ENCODE measurements at regions not wholly inside any gene's neighbourhood (a gene's known extent, or its start where the extent isn't known, plus 50 kb on each side); places are given as distances from the start of the nearest gene placed in this dataset.

GRCh38 chr6:44721954-44722578 lies 334.6 kb downstream of the CDC5L start:
- Mint-ChIP-seq H3K36me3 (ENCODE audit: low read depth) (no peaks in the 10 kb centered on the region), H3K4me1 (ENCODE audit: low read depth) (peaks cover 5% of the 10 kb centered on the region), H3K4me3 (no peak overlapping the region), H3K27me3 (peaks cover 1% of the 10 kb centered on the region), H3K27ac (no peak overlapping the region), H3K9me3 (no peaks in the 10 kb centered on the region)
- intact Hi-C loops (cut with micrococcal nuclease) = no loop called here

GRCh38 chr6:44722736-44723135 lies 335.2 kb downstream of the CDC5L start:
- Mint-ChIP-seq H3K9me3 (no peaks in the 10 kb centered on the region), H3K4me1 (ENCODE audit: low read depth) (peaks cover 5% of the 10 kb centered on the region), H3K4me3 (no peak overlapping the region), H3K36me3 (ENCODE audit: low read depth) (no peaks in the 10 kb centered on the region), H3K27ac (no peak overlapping the region), H3K27me3 (peaks cover 1% of the 10 kb centered on the region)
- intact Hi-C loops (cut with micrococcal nuclease) = no loop called here

DNA sequence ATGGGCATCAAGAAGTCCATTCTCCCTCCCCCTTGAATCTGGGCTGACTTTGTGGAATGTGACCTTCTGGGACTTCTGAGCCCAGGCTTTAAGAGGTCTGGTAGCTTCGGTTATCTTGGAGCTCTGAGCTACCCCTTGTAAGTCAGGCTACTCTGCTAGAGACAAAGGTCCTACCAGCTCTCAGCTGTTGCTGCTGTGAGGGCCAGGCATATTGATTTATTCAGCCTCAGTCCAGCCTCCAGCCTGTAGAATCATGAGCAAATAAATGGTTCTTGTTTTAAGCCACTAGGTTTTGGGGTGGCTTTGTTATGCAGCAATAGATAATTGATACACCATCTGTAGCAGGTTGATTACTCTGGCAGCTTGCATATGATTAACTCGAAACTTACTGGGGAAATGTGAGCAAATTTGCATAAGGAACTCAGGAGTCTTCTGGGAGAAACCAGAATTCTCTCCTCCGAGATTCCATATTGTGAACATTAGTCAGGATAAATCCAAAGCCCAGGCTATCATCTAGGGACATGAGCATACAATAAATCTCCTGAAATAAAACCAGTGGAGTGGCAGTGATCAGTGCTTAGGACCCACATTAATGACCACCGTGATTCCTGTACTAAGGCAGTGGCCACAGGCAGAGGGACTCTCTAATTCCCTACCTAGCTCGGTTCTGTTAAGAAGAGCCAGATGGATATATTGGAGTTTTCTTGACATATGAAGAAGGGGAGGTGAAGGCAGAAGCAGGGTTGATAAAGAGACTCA lies 336.1 kb downstream of the CDC5L start:
- Mint-ChIP-seq H3K4me3 (no peak overlapping the region), H3K27ac (no peak overlapping the region), H3K27me3 (peaks cover 1% of the 10 kb centered on the region), H3K9me3 (no peaks in the 10 kb centered on the region), H3K4me1 (ENCODE audit: low read depth) (peaks cover 5% of the 10 kb centered on the region), H3K36me3 (ENCODE audit: low read depth) (no peaks in the 10 kb centered on the region)
- intact Hi-C loops (cut with micrococcal nuclease) = no loop called here

GRCh38 chr6:44725070-44725469 lies 337.6 kb downstream of the CDC5L start:
- intact Hi-C loops (cut with micrococcal nuclease) = no loop called here
- H3K27ac Mint-ChIP-seq = no peak overlapping the region
- no peaks in the 10 kb centered on the region for H3K36me3 Mint-ChIP-seq (ENCODE audit: low read depth)
- no peak overlapping the region for H3K4me3 Mint-ChIP-seq
- H3K9me3 Mint-ChIP-seq = no peaks in the 10 kb centered on the region
- peaks cover 5% of the 10 kb centered on the region for H3K4me1 Mint-ChIP-seq (ENCODE audit: low read depth)
- H3K27me3 Mint-ChIP-seq = no peaks in the 10 kb centered on the region

- Mint-ChIP-seq H3K36me3 (ENCODE audit: low read depth) (no peaks in the 10 kb centered on the region), H3K4me1 (ENCODE audit: low read depth) (peaks cover 5% of the 10 kb centered on the region), H3K9me3 (no peaks in the 10 kb centered on the region), H3K4me3 (no peak overlapping the region), H3K27me3 (no peaks in the 10 kb centered on the region), H3K27ac (no peak overlapping the region)
- intact Hi-C loops (cut with micrococcal nuclease) = no loop called here
Measured at GRCh38 chr6:44727651-44728630, 340.4 kb downstream of the CDC5L start.

DNA sequence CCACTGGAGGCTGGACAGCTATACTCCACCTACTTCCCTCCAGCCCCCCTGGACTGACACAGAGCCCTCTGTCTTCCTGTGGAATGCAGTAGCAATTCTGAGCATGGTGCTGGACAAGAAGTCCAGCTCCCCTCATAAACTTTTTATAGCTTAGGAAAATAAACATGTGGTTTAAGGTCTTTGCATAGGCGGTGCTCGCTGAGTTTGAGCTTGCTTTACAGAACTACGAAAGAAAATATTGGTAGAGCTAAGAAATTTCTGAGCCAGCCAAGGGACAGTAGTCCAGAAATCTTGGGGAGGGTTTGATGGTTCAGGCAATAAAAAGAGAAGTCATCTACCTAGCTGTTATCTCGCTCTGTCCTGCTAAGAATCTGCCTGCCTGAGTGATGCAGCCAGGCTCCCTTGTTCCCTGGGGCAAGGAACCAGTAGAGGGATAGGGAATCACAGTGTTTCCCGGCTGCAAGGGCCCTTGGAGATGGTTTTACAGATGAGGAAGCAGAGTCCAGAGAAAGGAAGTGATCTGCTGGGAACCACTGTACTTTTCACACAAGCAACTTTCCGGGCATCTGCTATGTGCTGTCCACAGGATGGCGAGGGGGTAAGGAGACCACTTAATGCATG lies 343.4 kb downstream of the CDC5L start:
- Mint-ChIP-seq H3K9me3 (no peaks in the 10 kb centered on the region), H3K4me1 (ENCODE audit: low read depth) (no peaks in the 10 kb centered on the region), H3K36me3 (ENCODE audit: low read depth) (no peaks in the 10 kb centered on the region), H3K27me3 (no peaks in the 10 kb centered on the region), H3K4me3 (no peak overlapping the region), H3K27ac (no peak overlapping the region)
- intact Hi-C loops (cut with micrococcal nuclease) = no loop called here

- intact Hi-C loops (cut with micrococcal nuclease) = no loop called here
- Mint-ChIP-seq H3K4me1 (ENCODE audit: low read depth) (no peaks in the 10 kb centered on the region), H3K9me3 (no peaks in the 10 kb centered on the region), H3K36me3 (ENCODE audit: low read depth) (no peaks in the 10 kb centered on the region), H3K27me3 (no peaks in the 10 kb centered on the region), H3K27ac (no peak overlapping the region), H3K4me3 (no peak overlapping the region)
Measured at GRCh38 chr6:44731485-44732095, 344.1 kb downstream of the CDC5L start.

DNA sequence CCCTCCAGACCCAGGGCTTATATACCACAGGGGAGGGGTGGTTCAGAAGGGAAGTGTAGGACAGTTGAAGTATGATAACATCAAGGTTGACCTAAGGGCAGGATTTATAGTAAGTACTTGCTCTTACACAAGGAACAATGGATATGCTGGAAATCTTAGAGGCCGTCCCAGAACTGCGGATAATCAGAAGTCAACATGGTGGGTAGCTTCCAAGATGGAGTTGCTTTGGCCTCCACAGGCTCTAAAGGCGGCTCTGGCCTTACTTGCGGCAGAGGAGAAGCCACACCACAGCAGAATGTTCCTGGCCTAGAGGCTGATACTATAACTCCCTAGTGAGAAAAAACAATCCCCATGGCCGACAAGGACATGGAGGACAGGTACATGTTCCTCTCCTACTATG lies 344.7 kb downstream of the CDC5L start:
- no peaks in the 10 kb centered on the region for H3K9me3 Mint-ChIP-seq

GRCh38 chr6:44733126-44733525 lies 345.6 kb downstream of the CDC5L start:
- H3K9me3 Mint-ChIP-seq = no peaks in the 10 kb centered on the region
- peaks cover 6% of the 10 kb centered on the region for H3K4me1 Mint-ChIP-seq (ENCODE audit: low read depth)
- H3K4me3 Mint-ChIP-seq = no peak overlapping the region
- no peaks in the 10 kb centered on the region for H3K36me3 Mint-ChIP-seq (ENCODE audit: low read depth)
- no peaks in the 10 kb centered on the region for H3K27me3 Mint-ChIP-seq
- no peak overlapping the region for H3K27ac Mint-ChIP-seq
- intact Hi-C loops (cut with micrococcal nuclease) = no loop called here

More for the DNA sequence above, 344.7 kb downstream of the CDC5L start:
- H3K4me3 Mint-ChIP-seq = no peak overlapping the region
- no peak overlapping the region for H3K27ac Mint-ChIP-seq
- intact Hi-C loops (cut with micrococcal nuclease) = no loop called here
- no peaks in the 10 kb centered on the region for H3K27me3 Mint-ChIP-seq
- H3K36me3 Mint-ChIP-seq (ENCODE audit: low read depth) = no peaks in the 10 kb centered on the region
- no peaks in the 10 kb centered on the region for H3K4me1 Mint-ChIP-seq (ENCODE audit: low read depth)

GRCh38 chr6:44733868-44734267 lies 346.4 kb downstream of the CDC5L start:
- H3K4me3 Mint-ChIP-seq = no peak overlapping the region
- no peaks in the 10 kb centered on the region for H3K36me3 Mint-ChIP-seq (ENCODE audit: low read depth)

GRCh38 chr6:44734886-44735629 lies 347.6 kb downstream of the CDC5L start:
- H3K9me3 Mint-ChIP-seq = no peaks in the 10 kb centered on the region
- no peak overlapping the region for H3K27ac Mint-ChIP-seq
- no peaks in the 10 kb centered on the region for H3K27me3 Mint-ChIP-seq
- H3K4me3 Mint-ChIP-seq = no peak overlapping the region
- peaks cover 8% of the 10 kb centered on the region for H3K4me1 Mint-ChIP-seq (ENCODE audit: low read depth)
- H3K36me3 Mint-ChIP-seq (ENCODE audit: low read depth) = no peaks in the 10 kb centered on the region
- intact Hi-C loops (cut with micrococcal nuclease) = no loop called here

More at GRCh38 chr6:44733868-44734267, 346.4 kb downstream of the CDC5L start:
- Mint-ChIP-seq H3K4me1 (ENCODE audit: low read depth) (peaks cover 8% of the 10 kb centered on the region), H3K9me3 (no peaks in the 10 kb centered on the region), H3K27ac (no peak overlapping the region), H3K27me3 (no peaks in the 10 kb centered on the region)
- intact Hi-C loops (cut with micrococcal nuclease) = no loop called here

- Mint-ChIP-seq H3K27ac (no peak overlapping the region), H3K4me1 (ENCODE audit: low read depth) (peaks cover 8% of the 10 kb centered on the region), H3K9me3 (no peaks in the 10 kb centered on the region), H3K36me3 (ENCODE audit: low read depth) (no peaks in the 10 kb centered on the region), H3K27me3 (no peaks in the 10 kb centered on the region), H3K4me3 (no peak overlapping the region)
- intact Hi-C loops (cut with micrococcal nuclease) = no loop called here
Measured at GRCh38 chr6:44735630-44735963, 348.1 kb downstream of the CDC5L start.

- no peak overlapping the region for H3K27ac Mint-ChIP-seq
- intact Hi-C loops (cut with micrococcal nuclease) = no loop called here
- H3K4me3 Mint-ChIP-seq = no peak overlapping the region
- no peaks in the 10 kb centered on the region for H3K9me3 Mint-ChIP-seq
- H3K36me3 Mint-ChIP-seq (ENCODE audit: low read depth) = no peaks in the 10 kb centered on the region
- no peaks in the 10 kb centered on the region for H3K27me3 Mint-ChIP-seq
- peaks cover 8% of the 10 kb centered on the region for H3K4me1 Mint-ChIP-seq (ENCODE audit: low read depth)
Measured at GRCh38 chr6:44737341-44737740, 349.8 kb downstream of the CDC5L start.

Measured in dendritic cell treated with granulocyte-macrophage colony-stimulating factor and Interleukin-4, amounts not matched to agents 40 ng/mL and 50 ng/mL, for 4 days (primary cell).